A172 (cell line): ENCODE measurements at regions not wholly inside any gene's neighbourhood (a gene's known extent, or its start where the extent isn't known, plus 50 kb on each side); places are given as distances from the start of the nearest gene placed in this dataset.

ENCODE experiments used
- DNase-seq: peaks from one replicate; pipeline ENCODE4 v3.0.0-alpha.2; 2015; ENCODE audit warnings: low spot score

DNA sequence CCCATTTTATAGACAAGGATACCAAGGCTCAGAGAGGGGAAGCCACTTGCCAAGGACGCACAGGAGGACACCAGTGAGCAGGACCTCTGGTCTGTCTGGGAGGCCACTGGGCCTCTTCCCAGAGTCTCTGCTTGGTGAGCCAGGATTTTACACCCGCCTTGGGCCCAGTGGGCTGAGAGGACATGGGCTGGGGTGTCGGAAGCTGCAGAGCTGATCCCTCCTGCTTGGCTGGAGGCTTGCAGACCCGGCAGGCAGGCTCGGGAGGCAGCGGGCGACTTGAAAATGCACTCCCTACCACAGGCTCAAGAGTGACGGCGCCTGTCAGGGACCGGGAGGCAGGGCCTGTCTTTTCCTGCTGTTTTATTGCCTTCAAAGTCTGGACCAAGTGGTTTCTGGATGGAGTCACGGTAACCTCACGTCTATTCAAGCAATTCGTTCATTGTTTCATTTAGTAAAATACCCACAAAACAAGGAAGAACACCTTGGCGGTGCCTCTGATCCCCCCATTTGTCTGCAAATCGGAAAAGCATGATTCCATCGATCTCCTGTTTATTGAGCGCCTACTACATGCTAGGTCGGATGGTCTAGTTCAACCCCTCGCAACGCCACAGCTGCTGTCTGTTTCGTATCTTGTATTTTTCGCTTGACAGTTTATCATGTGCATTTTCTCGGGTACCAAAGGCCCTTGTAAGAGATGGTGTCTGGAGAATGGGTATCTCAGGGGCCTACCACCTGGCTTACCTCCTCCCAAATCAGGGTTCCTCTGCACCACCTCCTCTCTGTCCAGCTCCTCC, 108.1 kb upstream of the IER5L start:
- DNase-seq, result no peak

DNA sequence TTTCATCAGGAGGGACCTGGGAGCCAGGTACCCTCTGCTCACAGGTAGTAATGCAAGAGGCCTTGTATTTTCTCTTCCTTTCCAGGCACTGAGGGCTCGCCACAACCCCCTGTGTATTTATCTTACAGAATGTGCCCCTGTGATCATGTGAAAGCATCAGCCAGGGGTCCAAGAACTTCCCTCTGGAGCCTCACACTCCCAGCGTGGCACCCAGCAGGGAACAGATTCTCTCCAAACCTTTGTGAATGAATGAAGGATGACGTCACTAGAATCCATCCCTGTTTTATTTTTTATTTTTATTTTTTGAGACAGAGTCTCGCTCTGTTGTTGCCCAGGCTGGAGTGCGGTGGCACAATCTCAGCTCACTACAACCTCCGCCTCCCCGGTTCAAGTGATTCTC, 107.3 kb upstream of the IER5L start:
- no peak for DNase-seq

DNA sequence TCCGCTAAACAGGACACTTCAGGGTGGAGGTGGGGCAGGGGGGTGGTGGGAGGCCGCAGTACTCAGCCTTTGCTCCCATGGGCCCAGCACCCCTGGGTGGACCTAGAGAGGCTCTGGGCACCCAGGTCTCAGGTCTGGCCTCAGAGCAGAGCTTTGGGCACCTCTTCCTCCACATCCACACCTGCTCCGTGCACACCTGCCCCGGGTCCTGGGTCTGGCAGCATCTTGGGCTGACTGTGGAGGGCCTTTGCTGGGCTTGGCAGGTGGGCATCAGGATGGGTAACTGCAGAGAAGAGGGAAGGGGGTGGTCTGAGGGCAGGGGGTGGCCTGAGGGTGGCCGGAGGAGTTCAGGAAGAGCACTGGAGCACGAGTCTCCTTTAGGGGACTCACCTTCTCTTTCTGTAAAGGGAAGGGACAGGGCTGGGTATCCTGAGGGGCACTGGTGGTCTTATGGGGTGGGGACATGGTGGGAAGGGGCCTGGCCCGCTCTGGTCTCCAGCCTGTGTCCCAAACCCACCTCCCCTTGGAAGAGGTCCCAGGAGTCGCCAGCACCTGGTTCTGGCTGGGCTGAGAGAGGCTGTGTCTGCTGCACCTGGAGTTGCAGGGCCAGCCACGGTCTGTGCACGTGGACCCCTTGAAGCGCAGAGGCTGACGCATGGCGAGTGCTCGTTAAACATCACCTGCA, 106.7 kb upstream of the IER5L start:
- DNase-seq, result no peak

DNA sequence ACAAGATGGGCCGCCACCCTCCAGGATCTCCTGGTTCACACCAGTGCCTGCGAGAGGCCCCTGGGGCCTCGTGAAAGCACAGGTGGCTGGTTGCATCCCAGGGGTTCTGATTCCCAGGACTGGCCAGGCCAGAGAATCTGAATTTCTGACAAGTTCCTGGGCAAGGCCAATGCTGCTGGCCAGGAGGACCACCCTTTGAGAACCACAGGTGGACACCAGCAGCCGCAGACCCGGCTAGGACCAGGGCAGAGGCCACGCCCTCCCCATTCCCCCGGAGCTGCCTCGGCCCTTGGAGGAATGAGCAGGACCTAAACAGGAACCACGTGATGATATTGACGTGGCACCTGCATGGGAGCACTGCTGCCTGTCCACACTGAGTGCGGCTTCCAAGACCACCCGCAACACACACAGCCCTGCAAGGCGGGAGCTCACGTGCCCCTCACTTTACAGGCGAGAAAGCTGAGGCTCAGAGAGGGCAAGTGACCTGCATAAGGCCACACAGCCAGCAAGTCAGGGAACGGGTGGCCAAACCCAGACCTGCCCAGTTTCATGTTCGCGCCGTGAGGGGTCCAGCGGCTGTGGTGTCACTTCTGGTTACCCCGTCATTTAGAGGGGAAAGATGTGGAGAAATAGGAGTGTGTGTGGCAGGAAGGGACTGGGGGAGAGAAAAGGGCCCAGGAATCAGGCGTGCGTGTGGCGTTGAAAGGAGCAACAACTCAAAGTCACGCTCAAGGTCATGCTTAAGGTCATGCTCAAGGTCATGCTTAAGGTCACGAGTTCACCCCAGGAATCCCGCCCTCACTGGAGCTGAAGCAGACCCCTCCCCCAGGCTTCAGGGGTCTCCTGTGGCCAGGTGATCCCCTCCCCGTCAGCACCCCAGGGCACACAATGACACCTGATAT, 105.9 kb upstream of the IER5L start:
- no peak for DNase-seq

DNA sequence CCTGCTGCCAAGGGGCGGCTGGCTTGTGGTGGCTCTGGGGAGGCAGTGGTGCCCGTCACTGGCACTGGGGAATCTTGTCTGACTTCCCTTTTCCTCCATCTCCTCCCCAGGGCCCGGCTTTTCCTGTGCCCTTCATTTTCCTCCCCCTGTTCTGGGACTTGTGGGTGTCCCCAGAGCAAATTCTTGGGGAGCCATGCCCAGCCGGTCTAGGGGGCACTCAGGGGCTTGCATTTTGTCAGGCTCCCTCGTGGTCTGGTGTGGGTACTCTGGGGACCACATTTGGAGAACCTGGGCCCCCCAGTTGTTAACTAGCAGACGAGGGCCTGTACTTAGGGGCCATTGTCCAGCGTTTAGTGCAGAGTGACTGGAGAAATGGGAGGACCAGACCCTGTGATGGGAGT, 105.2 kb upstream of the IER5L start:
- DNase-seq, result no peak

DNA sequence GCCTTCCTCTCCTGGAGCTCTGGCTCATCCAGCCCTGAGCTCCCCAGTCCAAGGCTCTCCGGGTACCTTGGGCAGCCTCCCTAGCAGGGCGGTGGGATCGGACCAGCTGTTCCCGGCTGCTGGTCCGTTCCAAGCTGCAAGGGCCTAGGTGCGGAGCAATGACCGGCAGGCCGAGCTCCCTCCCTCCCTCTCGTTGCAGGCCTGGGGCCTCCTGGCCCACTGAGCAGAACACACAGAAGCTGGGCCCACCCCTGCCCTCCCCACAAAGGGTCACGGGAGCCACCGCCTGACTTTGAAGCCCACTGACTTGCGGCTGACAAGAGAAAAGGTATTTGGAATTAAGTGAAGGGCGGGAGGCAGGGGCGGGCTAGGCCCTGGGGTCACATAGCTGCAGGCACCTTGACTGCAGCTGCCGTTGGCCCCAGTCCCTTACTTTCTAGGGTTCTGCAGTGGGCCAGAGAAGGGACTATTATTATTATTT, 104.7 kb upstream of the IER5L start:
- DNase-seq, result no peak

DNA sequence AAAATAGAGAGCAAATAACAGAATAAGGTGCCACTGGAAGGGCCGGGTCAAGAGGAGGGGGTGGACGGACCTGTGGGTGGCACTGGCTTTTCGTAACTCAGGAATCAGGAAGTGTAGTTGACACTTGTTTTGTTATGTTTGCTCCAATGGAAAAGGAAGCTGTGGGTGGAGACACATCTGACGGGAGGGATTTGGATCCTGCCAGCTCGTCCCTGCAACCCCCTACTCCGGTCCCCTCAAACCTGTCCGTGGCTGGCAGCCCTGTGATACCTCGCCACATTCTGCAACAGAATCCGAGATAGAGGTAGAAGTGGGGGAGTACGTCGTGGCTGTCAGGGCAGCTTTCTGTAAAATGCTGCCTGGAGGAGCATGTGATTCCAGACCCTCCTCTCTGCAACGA, 104.2 kb upstream of the IER5L start:
- no peak for DNase-seq

DNA sequence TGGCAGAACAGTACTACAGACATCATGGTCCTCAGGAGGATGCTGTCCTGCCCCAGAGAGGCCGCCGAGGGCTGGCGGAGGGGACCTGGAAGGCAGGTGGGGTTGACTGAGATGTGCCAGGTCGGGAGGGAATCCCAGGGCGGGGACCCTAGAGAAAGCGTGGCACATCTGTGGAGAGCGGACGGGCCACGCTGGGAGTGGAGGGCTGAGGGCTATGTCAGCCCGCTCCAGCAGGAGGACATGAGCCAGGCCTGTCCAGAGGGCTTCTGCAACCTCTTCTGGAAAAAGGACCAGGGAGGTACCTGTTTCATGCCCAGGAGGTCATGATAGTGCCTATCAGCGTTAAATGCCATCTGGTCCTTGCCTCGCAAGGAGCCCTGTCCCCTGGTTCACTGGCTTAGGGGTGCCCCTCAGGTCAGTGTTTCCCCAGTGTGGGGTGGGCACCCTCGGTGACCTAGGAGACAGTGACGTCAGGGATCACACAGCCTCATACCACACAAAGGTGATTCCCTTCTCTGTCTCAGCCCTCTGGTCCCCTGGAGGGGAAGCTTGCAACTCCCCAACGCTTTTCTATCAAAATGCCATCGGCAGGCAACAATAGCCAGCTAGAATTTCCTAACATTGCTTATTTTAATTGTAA, 103.6 kb upstream of the IER5L start:
- DNase-seq, result no peak

DNA sequence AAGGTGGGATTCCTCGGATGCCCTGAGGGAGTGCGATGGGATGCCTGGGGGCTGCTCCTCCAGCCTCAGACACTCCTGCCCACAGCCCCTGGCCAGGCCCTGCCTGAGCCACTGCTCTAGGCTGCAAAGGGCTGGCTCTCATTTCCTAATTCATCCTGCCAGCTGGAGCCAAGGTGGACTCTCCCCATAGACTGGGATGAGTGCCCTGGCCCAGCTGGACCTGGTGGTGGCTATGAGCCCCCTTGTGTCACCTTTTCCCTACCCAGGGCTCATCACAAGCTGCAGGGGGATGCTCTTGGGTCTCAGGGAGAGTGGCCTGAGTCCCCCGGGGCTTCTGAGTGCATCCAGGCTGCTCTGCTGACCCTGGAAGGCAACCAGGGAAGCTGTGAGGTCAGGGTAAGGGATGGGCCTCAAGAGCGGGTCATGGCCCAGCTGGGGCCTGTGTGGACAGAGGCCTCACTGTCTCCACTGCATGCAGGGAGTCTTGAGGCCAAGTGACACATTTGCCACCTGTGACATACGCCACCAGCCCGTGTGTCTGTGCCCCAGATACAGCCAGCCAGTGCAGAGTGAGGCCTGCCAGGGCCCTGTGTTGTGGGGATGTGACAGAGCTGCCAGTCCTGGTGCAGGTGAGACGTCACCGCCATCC, 102.7 kb upstream of the IER5L start:
- no peak for DNase-seq

DNA sequence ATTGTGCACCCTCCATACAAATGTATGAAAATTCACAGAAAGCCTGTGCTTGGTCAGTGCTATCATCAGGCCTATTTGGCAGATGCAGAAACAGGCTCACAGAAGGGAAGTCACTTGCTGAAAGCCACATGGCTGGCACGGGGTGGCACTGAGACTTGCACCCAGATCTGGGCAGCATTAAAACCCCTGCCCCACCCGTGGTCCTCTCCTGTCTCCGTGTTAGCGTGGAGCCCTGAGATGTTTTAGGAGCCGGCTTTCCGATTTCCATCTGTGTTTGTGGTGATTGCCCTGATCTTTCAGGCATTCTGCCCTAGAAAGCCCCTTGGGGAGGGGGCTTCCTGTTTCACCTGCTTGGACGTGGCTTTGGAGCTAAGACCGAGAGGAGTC, 102.2 kb upstream of the IER5L start:
- DNase-seq, result no peak

DNA sequence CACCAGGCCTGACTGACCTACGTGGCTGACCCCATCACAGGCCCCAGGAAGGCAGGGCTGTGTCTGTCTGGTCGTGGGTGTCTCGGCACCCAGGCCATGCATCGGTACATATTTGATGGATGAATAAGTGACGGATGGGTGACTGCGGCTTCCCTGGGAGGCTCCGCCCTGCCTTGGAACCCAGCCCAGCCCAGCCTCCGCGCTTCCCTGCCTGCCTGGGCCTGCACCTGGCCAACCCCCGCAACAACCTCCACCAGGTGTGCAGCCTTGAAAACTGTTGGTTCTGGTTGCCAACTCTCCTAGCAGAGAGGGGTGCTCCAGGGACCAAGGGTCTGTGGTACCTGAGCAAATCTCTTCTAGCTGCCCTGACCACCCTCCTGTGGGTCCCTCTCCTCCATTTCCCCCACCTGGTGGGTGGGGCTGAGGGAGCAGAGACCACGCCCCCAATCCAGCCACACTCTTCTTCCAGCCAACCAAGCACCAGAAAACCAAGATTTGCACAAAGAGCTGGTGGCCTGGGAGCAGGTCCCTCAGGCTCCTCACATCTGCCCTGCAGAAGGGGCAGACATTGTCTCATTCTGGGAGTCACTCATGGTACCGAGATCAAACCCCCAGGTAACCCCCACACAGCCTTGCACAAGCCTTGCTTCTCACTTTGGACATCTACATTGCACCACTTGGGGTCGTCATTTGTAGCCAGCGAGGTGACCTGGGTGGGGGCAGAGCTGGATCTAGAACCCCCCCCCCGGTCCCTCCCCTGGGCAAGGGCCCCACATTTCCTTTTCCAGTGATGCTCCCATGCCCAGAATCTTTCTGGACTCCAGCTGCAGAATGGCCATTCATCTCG, 100.6 kb upstream of the IER5L start:
- DNase-seq, result peak; percentile 41

DNA sequence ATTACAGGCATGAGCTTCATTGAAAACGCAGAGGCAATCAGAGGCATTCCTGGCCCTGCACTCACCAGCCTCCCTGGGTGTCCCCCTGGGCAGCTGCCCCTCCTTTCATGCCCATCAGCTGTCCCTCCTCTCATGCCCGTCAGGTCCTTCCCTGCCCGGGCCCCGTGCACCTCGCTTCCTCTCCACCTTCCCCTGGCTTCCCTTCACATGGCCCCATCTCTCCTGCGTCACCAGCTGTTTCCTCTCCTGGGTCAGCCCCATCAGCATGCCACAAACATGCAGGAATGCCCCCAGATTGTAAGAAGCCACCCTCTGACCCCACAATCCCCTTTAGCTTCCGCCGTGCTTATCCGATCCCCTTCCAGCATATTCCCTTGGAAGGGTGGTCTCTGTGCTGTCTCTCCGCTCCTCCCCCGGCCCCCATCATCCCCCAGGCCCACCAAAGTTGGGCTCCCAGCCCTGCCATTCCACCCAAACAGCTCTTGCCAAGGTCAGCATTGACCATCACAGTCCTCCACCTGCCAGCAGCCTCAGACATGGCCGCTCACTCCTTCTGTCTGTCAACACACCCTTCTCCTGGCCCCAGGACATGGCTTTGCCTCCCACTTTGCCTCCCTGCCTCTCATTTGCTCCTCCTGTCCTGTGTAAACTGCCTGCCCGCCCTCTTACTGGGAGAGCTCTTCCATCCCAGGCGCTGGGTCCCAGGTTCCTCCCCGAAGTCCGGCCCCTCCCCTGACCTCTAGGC, 98.6 kb upstream of the IER5L start:
- no peak for DNase-seq

DNA sequence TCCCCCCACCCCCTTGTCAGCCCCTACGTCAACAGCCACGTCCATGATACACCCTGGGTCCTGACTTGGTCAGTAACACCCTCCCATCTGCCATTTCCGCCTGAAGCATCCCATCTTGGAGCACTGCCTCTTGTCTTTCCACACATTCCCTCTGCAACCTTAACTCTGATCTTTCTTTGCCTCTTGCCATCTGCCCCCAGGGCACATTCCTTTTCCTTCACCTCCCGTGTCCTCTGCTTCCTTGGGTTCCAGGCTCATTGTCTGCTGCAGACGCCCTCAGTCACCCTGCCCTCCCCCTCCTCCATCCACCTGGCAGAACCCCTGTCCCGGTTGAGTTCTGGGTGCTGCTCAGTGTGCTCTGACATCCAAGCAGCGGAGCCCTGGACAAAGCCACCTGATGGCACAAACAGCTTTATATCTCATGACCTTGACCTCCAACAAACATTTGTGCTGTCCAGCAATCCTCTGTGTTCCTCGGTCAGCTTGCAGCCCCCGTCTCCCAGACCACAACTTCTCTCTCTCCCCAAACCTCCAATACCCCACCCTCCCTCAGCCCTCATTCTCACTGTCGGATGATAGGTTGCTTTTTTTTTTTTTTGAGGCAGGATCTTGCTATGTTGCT, 97.7 kb upstream of the IER5L start:
- DNase-seq, result peak; percentile 12

DNA sequence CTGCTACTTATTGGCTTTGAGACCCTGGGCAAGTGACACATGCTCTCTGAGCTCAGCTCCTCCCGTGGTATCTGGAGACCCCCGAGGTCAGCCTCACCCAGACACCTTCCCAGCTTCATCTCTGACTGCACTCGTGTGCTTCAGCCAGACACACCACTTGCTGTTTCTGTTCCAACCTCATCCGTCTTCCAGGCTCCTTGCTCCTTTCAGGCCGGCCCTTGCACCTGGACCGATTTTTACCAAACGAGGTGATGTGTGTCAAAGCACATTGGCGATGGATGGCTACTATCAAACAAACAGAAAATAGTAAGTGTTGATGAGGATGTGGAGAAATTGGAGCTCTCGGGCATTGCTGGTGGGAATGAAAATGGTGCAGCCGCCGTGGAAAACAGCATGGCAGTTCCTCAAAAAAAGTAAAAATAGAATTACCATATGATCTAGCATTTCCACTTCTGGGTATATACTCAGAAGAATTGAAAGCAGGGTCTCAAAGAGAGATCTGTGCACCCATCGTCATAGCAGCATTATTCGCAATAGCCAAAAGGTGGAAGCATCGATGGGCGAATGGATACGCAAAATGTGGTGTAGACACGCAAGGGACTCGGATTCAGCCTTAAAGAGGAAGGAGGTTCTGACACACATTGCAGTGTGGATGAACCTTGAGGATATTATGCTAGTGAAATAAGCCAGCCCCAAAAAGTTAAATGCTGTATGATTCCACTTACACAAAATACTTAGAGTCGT, 96.1 kb upstream of the IER5L start:
- no peak for DNase-seq

DNA sequence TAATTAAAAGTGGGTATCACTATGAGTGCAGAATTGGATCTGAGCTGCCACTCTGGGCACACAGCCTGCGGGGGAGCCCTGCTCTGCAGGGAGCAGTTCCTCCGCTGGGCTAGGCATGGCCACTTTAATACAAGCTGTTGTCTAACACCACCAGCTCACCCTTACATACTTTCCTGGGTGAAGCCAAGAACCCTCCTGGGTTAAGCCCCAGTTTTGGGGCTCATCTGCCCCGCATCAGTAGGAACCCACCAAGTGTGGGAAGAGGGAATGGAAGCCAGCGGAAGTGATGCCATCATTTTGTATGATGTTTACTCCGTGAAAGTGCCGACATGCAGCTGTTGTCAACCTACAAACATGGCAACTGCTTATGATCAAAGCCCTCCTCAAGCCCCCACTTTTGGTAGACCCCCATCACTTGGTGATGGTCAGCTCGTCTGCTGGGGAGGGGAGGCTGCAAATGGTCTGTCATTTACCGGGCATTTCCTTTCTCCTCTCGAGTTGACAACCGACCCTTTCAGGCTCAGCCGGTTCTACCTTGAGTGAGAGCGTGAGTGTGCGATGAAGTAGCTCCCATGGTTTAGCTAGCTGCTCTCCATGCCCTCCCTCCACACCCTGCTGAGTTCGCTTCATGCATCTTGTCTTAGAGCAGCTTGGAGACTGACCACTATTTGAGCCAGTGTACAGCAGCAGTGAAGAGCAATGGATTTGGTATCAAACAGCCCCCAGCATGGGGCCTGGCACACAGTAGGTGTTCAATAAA, 95.3 kb upstream of the IER5L start:
- DNase-seq, result no peak

DNA sequence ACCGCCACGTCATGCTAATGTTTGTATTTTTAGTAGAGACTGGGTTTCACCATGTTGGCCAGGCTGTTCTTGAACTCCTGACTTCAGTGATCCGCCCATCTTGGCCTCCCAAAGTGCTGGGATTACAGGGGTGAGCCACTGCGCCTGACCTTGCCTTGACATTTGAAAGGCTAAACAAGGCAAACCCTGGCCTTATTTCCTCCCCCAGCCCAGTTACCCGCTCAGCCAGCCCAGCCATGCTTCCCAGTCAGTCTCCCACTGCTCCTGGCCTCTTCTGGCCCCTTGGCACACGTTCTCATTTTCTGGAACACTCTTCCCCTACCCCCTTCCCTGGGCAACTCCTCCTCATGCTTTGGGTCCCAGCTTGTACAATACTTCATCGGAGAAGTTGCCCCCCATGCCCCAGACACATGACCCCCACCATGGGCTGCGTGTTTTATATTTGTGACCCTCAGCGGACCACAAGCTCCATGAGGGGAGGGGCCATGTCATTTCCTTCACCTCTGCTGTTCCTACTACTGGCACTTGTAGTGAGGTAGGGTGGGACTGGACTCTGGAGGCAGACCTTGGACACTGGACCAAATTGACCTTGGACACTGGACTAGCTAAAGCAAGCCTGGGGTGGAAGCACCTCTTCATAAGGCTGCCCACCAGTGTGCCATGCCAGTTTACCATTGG, 94.4 kb upstream of the IER5L start:
- no peak for DNase-seq

DNA sequence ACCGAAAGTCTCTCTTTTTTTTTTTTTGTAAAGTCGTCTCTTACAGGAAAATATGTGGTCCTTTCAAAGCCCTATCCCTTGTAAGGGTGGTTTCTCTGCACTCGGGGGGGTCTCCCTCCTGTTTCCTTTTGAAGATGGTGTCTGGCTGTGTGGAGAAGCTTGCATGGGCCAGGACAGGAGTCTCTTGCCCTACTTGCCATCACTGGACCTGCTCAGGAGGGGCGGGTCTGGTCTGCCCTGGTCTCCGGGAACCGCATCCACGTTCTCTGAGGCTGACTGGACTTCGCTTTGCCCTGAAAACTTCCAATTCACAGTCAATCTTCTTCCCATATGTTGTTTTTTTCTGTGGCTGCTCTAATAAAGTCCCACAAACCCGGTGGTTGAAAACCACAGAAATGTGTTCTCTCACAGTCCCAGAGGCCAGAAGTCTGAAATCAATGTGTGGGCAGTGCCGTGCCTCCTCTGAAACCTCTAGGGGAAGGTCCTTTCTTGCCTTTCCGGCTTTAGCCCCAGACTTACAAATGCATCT, 92.9 kb upstream of the IER5L start:
- DNase-seq, result peak; percentile 53
